ENCODE measurements at regions not wholly inside any gene's neighbourhood (a gene's known extent, or its start where the extent isn't known, plus 50 kb on each side); places are given as distances from the start of the nearest gene placed in this dataset.
"Not testable (repeated sequence)": the region's sequence is repeated elsewhere in the genome, so short reads cannot be mapped to it uniquely, and the experiment has no call there.

DNA sequence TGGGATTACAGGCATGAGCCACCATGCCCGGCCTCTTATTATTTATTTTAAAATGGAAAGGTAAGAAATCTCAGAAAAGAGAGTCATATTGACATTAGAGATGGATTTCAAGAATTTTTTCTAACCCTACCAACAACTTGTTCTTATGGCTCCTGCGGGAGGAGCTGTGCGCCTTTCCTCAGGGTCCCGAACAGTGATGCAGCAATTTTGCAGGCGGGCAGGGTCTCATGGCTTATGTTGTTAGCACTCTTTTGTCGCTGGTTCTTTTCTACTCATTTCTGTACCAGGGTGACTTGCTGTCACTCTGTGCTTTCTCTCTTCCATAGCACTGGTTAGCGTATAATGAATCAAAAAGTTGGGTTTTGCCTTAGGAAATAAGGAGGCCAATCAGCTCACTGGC lies 148.8 kb upstream of the DLGAP1 start:
- DNase-seq = no peak

DNA sequence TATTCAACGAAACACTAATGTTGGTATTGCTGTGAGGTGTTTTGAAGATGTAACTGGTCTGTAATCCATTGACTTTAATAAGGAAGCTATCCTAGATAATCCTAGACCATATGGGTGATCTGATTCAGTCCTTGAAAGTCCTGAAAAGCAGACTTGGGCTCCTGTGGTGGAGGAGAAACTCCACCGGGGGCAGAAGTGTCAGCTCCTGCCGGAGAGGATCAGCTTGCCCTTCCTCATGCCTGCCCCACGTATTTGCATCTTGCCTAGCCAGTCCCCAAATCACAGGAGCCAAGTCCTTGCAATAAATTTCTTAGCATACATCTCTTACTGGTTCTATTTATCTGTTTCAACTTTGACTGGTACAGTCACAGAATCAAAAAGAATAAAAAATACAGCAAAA lies 144.2 kb upstream of the DLGAP1 start:
- no peak for DNase-seq

DNA sequence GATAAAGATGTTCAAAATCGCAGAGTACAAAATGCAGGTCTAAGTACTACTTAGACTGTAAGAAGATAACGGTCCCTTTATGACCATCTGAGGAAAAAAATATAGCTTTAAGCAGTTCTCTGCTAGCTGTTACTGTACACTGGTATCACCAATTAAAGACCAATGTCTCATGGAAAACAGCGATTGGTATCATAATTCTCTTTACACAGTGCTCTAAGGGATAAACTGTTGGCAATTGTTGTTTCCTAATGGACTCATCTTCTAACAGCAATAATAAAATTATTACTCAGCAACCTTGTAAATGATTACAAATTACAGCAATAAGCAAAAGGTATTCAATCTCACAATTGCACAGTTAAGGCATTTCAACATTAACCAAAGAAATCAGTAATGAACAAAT lies 142.2 kb upstream of the DLGAP1 start:
- no peak for DNase-seq

DNA sequence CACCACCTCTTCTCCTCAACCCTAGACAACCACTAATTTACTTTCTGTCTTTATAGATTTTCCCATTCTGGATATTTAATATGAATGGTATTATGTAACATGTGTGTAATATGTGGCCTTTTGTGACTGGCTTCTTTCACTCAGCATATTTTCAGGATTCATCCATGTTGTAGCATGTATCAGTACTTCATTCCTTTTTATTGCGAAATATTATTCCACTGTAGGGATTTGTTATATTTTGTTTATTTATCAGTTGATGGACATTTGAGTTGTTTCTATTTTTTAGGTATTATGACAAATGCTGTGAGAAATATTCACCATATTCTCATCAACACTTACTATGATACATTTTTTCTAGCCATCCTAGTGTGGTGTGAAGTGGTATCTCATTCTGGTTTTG lies 138.8 kb upstream of the DLGAP1 start:
- DNase-seq = no peak

DNA sequence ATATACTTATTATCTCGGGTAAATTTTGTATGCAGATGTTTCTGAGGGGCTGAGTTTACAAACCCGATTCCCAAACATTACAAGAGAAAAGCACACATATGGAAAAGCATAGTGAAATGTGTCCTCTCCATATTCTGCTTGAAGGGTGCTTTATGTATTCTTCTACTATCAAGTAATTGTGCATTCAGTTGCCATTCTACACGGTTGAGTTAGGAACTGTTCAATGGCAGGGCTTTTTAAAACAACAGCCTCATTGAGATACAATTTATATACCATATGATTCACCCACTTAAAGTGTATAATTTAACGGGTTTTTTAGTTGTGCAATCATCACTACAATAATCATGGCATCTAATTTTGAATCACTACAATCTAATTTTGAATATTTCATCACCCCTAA lies 138.4 kb upstream of the DLGAP1 start:
- no peak for DNase-seq

DNA sequence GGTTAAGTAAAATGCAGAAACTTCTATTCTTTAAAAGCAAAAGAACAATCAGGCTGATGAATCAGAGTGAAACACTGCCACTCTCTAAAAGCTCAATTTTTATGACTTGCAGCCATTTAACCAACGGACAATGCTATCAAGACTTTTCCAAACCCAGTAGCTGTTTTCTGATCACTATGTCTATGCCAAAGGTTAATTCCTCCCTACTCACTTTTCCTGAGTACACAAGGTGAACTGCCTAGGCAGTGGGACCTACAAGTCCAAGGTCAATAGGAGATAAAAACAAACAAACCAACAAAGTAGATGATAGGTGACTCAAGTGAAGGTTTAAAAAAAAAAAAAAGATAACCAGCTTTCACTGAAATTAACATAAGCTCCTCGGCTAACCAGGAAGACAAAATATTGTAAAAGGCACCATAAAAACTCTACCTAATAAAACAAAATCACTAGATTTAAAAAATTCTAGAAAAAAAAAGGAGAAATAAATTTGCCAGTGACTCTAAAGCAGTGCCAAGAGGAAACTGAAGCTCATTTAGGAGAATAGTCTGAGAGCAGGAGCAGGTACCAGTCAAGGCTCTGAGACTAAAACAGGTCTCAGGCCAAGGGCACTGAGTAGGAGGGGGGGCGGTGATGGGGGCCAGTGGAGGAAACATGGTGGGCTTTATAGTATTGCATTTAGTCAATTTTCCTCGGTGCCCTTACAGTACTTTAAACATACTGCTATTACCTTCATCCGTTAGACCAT lies 134.1 kb upstream of the DLGAP1 start:
- DNase-seq = no peak

DNA sequence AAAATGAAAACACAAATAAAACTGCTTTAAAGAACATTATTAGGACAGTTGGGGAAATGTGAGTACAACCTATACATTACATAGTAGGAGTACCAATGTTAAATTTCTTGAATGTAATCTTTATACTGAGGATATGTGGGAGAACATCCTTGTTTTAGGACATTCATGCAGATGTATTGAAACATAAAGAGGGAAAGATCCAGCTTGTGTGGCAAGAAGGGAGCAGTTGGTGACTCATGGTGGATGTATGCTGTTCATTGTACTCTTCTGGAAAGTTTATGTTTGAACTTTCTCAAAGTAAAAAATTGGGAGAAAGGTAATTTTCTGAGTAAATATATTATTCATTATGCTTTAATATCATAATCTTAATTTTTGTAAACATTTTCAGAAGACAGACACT lies 132.1 kb upstream of the DLGAP1 start:
- DNase-seq = no peak

DNA sequence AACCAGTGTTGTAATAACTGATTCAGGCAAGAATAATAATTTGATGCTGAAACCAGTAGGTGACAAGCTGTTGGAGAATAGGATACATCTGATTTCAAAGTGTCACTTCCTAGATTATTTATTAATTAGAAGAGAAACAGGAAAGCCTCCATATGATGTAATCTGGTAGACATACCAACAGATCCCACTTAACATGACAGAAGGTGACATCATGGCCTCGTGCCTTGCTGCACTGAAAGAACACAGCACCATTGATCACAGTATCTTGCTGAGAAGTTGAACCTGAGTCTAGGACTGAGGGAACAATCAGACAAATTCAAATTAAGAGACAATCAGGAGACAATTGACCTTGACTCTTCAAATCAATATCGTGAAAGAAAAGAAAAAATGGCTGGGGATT lies 131.6 kb upstream of the DLGAP1 start:
- no peak for DNase-seq

DNA sequence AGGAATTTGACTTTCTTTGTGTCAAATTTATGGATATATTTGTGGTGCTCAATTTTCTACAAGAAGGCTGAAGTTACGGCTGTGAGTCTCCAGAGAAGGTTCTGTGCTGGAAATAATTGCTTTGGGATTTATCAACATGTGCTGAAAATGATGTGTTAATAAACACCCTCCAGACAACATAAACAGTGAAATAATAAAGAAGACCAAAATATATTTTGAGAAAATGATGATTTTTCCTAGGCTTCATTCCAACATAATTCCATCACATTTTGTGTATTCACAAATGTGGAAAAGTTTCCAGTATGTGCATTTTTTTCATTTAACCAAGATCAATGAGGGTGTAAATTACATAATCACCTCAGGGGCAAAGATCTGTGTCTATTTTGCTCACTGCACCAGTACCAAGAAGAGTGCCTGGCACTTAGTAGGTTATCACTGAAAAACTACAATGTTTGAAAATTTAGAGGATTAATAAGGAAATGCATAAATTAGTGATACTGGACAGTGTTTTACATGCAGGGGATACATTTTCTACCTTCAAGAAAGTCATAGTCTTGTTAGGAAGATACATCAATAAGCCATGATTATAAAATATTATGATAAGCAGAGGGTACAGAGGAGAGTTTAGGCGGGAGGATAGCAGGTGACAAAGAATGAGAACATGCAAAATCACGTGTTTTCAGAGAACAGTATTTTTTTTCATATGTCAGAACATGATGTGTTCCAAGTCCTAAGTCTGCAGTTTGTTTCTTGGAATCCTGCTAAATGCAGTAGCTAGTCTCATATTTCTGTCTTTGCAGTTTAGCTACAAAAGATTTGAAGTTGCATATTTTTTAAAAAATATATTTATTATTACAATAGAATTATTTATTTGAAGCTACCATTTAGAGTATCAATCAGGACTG lies 127.6 kb upstream of the DLGAP1 start:
- no peak for DNase-seq

DNA sequence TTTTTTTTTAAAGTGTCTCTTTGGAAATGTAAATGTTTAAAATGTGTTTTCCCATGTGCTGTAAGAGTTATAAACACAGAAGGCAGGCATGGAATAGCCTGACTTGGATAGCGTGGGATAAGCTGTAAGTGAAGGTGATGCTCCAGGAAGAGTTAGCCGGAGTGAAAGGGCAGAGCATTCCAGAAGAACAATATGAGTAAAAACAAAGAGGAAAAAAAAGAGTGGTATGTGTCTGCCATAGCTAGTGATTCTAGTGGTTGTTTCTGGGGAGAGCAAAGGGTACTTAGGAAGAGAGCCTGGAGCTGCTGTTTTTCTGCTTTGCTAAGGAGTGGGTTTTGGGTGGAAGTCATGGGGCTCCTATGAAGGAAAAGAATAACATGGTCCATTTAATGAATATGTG lies 126.9 kb upstream of the DLGAP1 start:
- DNase-seq = no peak

DNA sequence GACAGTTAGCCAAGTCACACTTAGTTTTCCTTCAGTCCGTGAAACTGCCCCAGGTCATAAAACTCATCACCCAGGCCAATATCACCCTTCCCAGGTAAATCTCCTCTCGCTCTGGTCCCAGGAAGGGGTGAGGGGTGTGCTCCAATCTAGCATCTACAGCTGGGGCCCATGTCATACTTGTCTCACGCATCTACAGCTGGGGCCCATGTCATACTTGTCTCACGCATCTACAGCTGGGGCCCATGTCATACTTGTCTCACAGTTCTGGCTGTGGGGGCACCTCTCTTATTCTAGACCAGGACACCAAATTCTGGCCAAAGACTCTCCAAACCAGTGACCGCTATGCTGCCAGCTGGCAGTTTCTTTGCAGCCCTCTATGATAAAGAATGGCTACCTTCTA lies 123.3 kb upstream of the DLGAP1 start:
- DNase-seq = no peak

DNA sequence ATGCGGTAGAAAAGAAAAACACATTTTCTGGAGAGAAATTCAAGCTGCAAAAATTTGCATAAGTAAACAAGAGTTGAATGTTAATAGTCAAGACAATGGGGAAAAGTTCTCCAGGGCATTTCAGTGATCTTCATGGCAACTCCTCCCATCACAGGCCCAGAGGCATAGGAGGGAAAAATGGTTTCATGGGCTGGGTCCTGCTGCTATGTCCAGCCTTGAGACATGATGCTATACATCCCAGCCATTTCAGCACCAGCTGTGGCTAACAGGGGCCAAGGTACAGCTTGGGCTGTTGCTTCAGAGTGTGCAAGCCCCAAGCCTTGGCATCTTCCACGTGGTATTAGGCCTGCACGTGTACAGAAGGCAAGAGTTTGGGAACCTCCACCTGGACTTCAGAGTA lies 118.6 kb upstream of the DLGAP1 start:
- no peak for DNase-seq

DNA sequence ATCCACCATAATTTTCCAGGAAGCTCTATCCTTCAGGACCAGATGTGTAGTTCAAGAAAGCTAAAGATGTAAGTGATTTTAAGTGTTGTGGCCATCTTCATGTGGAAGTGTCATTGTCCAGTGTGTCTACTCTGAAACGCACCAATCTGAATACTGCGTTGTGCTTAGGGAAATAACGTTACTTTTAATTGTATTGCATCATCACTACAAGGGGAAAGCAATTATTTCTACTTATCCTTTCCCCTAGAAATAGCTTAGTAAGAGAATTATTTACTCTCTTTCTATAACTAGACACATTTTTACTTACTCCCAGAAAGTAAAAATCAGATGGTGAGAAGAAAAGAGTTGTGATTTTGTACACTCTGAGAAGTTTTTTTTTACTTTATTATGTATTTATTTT lies 102.4 kb upstream of the DLGAP1 start:
- no peak for DNase-seq

DNA sequence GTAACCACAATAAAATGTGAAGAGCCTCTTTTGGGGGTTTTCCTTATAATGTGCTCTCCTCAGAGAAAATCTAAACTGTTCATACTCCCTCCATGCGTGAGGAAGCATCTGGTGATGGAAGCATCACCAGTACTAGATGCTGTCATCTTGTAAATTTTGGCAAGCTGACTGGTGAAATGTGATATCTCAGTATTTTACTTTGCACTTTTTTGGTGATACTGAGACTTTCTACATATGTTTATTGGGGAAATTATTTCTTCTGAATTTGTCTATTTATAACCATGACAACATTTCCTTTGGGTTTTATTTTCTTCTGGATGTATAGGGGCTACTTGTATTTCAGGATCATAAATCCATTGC lies 95.9 kb upstream of the DLGAP1 start:
- DNase-seq = no peak

DNA sequence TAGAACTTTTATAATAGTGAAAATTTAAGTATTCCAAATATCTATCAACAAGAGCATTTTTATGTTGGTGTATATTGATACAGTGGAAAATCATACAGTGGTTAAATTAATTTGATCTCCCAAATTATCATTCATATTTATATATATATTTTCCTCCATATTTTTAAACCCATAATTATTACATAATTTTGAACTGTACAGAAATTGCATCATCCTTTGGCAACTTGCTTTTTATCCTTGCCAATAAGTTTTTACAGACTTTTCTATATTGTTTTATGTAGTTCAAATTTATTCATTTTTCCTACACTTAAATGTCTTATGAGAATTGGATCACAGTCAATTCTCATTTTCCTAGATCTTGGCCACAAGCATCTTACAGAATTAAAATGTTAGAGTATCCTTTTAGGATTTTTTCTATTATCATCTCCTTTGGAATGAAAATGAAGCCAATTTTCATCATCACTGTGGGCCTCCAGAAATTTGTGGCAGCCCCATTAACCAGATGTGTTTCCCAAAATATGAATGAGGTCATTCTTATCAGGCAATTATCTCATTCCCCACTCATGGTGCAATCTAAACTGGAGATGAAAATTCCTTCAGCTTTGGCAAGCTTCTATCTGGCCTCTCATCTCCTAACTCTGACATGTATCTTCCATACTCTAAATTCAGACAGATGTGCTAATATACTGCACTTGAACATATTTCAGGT lies 94.2 kb upstream of the DLGAP1 start:
- no peak for DNase-seq

DNA sequence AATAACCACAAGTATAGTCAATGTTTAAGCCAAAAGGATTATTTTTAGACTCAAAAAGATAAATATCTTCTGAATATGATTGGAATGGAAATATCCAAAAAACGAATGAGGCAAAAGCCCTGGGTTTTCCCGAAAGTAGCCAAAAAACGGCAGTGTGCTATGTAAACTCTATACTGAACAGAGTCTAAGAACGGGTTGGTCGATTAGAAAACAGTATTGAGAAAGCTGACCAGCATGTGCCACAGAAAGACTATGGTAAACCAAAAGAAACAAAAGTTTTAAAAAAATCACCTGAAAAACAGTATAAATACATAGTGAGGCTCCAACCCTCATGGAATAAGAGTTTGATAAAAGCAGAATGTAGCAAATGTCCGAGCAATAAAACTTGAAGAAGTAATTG lies 92.0 kb upstream of the DLGAP1 start:
- DNase-seq = no peak

DNA sequence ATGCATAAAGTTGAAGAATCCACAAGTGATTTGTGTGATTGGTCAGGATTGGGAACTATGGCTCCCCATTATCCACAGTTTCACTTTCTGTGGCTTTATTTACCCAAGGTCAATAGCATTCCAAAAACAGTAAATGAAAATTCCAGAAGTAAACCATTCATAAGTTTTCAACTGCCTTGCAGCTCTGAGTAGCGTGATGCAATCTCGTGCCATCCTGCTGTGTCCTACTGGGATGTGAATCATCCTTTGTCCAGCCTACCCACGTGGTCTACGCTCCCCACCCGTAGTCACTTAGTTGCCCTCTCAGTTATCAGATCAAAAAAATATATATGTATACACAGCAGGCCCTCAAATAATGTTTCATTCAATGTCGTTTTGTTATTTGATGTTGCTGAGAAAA lies 89.0 kb upstream of the DLGAP1 start:
- DNase-seq = no peak

DNA sequence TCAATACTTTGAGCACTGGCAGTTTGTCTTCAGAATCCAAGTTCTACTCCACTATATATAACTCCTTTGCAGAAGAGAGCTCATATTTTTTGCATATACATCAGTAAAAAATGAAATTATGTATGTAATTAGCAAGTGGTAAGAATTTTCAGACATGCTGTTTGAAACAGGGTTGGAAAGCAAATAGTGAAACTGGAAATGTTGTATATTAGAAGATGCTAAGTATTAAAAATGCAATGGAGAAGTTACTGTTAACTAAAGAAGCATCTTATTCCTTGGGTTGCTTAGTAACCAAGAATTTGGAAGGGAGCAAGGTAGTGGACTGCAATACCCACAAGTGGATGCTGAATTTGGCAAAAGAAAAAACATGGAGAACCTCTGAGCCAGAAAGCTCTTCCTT lies 88.6 kb upstream of the DLGAP1 start:
- DNase-seq = no peak

DNA sequence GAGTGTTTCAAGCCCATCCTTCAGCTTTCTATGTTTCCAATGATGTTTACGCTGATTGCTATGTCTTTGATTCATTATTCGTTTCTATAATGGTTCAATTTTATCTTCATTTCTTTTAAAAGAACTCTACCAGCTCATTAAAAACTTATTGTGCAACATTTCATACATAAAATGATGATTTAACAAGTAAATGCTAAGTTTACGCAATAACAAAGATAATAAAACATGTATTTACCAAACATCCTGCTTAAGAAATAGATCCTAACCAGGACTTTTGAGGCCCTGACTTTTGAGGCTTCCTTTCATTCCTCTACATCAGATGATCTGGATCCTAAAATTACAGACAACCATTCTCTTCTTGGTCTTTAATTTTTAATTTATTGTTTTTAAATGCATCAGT lies 86.5 kb upstream of the DLGAP1 start:
- no peak for DNase-seq

DNA sequence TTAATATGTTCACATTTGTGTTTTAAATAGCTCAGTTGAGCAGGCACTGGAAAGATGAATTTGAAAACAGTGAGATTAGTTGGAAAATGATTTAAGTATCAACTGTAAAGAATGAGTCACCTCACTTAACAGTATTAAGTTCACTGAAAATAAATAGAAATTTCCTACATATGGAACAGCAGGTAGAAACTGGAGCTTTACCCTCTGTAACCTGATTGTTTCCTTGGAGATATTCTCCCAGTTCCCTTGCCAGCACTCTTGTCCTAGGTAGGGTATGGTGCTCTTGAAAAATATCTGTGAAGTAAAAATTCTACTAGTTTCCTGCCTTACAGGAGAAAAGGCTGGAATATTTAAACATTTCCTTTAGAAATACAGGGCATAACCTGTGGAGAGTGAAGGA lies 81.3 kb upstream of the DLGAP1 start:
- DNase-seq = no peak

DNA sequence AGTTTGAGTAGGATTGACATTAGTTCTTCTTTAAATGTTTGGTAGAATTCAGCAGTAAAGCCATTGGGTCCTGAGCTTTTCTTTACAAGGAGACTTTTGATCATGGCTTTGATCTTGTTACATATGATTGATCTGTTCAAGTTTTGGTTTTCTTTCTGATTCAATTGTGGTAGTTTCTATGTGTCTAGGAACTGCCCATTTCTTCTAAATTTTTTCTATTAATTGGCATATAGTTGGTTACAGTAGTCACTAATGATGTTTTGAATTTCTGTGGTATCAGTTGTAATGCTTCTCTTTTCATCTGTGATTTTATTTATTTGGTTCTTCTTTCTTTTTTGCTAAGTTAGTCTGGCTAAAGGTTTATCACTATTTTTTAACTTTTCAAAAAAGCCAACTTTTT lies 73.3 kb upstream of the DLGAP1 start:
- DNase-seq = no peak

DNA sequence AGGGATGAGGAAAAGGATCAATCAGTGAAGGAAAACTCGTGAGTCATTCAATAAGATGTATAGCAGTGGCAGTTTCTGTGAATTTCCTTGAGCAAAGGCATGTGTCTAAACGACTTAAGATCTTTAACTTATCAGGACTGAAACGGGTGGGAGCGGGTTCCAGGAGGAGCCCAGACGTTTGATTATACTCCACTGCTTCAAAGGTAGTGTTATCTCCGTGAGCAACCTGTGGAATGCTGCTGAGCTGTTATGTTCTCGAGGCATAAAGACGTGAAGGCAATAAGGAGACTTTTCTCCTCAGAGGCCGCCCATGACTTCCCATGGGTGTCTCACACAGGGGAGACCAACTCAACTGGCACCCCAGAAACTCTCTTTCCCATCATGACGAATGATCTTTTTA lies 72.7 kb upstream of the DLGAP1 start:
- DNase-seq = not testable (repeated sequence)

DNA sequence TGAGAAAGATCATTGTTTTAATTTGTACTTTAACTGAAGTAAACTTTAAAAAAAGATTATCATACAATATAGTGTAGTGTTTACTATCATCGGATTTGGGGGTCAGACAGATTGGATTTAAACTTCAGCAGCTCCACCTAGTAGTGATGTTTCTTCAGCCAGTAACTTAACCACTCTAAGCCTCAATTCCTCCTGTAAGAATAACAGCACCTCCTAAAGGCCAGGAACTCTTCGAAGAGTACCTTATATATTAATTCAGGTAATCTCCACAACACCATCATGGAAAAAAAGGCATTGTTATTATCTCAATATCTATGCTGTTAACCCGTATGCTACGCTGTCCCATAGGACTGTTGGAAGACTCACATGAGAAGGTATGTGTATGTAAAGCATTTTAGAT lies 69.0 kb upstream of the DLGAP1 start:
- DNase-seq = no peak

DNA sequence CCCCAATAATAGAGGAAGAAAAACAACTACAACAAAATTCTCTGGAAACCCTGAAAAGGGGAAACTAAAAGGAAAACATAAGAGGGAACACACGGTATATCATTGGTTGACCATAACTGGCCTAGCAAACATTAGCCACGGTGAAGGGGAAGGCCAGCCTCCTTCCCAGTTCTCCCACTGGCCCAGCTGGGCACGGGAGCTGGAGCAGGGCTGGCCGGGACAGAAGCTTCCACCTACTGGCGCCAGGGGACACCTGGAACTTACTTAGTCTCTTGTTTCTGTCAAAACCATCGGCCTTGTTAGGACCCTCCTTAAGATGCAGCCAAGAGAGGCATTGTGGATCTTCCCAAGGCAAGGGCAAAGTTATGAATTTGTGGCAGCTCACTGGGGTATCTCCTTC lies 56.1 kb upstream of the DLGAP1 start:
- no peak for DNase-seq

All from NCI-H187 treated with DMSO at 0.1 percent for 48 hours (cell line).